ENCODE measurements at regions not wholly inside any gene's neighbourhood (a gene's known extent, or its start where the extent isn't known, plus 50 kb on each side); places are given as distances from the start of the nearest gene placed in this dataset.
A peak's percentile ranks its signal among the peaks of the same experiment; 100 is the strongest.

GRCh38 chr6:139485742-139486475 is 111.5 kb upstream of the CITED2 start:
- DNase-seq (ENCODE audit: low read depth, low spot score) = no peak

- no peak for DNase-seq (ENCODE audit: low read depth, low spot score)
These were observed 110.7 kb upstream of the CITED2 start for GRCh38 chr6:139485185-139485584.

- DNase-seq (ENCODE audit: low read depth, low spot score) = no peak
These were observed 108.6 kb upstream of the CITED2 start for GRCh38 chr6:139483079-139483478.

- DNase-seq (ENCODE audit: low read depth, low spot score) = no peak
These were observed 107.8 kb upstream of the CITED2 start for GRCh38 chr6:139482287-139482686.

- no peak for DNase-seq (ENCODE audit: low read depth, low spot score)
These were observed 106.1 kb upstream of the CITED2 start for GRCh38 chr6:139480356-139481165.

- no peak for DNase-seq (ENCODE audit: low read depth, low spot score)
These were observed 105.2 kb upstream of the CITED2 start for GRCh38 chr6:139479433-139480222.

- DNase-seq (ENCODE audit: low read depth, low spot score) = no peak
These were observed 101.2 kb upstream of the CITED2 start for GRCh38 chr6:139475646-139476045.

GRCh38 chr6:139475241-139475640 is 100.8 kb upstream of the CITED2 start:
- no peak for DNase-seq (ENCODE audit: low read depth, low spot score)

GRCh38 chr6:139474145-139475108 is 100.0 kb upstream of the CITED2 start:
- DNase-seq (ENCODE audit: low read depth, low spot score) = no peak

- no peak for DNase-seq (ENCODE audit: low read depth, low spot score)
These were observed 99.3 kb upstream of the CITED2 start for GRCh38 chr6:139473731-139474130.

GRCh38 chr6:139473231-139473701 is 98.8 kb upstream of the CITED2 start:
- DNase-seq (ENCODE audit: low read depth, low spot score) = peak; percentile 55

- no peak for DNase-seq (ENCODE audit: low read depth, low spot score)
These were observed 98.0 kb upstream of the CITED2 start for GRCh38 chr6:139472351-139473015.

GRCh38 chr6:139470997-139471396 is 96.5 kb upstream of the CITED2 start:
- DNase-seq (ENCODE audit: low read depth, low spot score) = no peak

- DNase-seq (ENCODE audit: low read depth, low spot score) = no peak
These were observed 93.9 kb upstream of the CITED2 start for GRCh38 chr6:139468178-139468819.

- DNase-seq (ENCODE audit: low read depth, low spot score) = no peak
These were observed 83.0 kb upstream of the CITED2 start for GRCh38 chr6:139457476-139457875.

GRCh38 chr6:139452148-139452876 is 77.9 kb upstream of the CITED2 start:
- no peak for DNase-seq (ENCODE audit: low read depth, low spot score)

- no peak for DNase-seq (ENCODE audit: low read depth, low spot score)
These were observed 75.2 kb upstream of the CITED2 start for GRCh38 chr6:139449611-139450000.

- no peak for DNase-seq (ENCODE audit: low read depth, low spot score)
These were observed 74.7 kb upstream of the CITED2 start for GRCh38 chr6:139448998-139449610.

All from smooth muscle cell of the brain vasculature (primary cell).